HCT116 (cell line): ENCODE measurements at regions not wholly inside any gene's neighbourhood (a gene's known extent, or its start where the extent isn't known, plus 50 kb on each side); places are given as distances from the start of the nearest gene placed in this dataset.

Experiments used
- ATAC-seq: fragments of 200-7000 bp; cut with Tn5 transposase; 2 replicates; pipeline ENCODE4 v1.9.1; 2020; ENCODE audit warnings: mild to moderate bottlenecking, moderate library complexity
- BruUV-seq: library from RNA; stranded (reverse); fragments of 400-500 nt; replicated peaks from 2 replicates; lab custom pipeline; 2021; lab: Mats Ljungman, UMichigan
- CTCF ChIA-PET: fragments of 300-600 bp; sonication (Branson Sonifier 250); formaldehyde crosslinking; loops from one replicate; lab custom pipeline; 2021; ENCODE audit warnings: antibody characterized with exemption; lab: Charles Lee
- POLR2A ChIA-PET: fragments of 300-600, 350-600 bp; sonication (Branson Sonifier 250); formaldehyde crosslinking; loops from one replicate; lab custom pipeline; 2021; ENCODE audit warnings: antibody characterized with exemption; lab: Charles Lee
- RAD21 ChIA-PET, 2 experiments: fragments of 300-600 bp; sonication (Branson Sonifier 250); formaldehyde crosslinking; loops; one replicate each; lab custom pipeline; 2023; ENCODE audit warnings: low total read pairs in 2 of 2; ENCODE audit not compliant: uncharacterized antibody in 2 of 2, unreplicated experiment in 2 of 2, low non-redundant PET in 1 of 2; lab: Charles Lee
- DNase-seq: peaks from one replicate; pipeline ENCODE4 v3.0.0-alpha.2; 2010; ENCODE audit warnings: low read depth, low spot score
- H2AFZ ChIP-seq: fragments of 200-600 bp; shearing (Covaris generic), sonication (generic); 2 replicates; pipeline ENCODE4 v1.6.1; 2017; ENCODE audit warnings: low read depth, mixed run types, mixed read lengths, antibody characterized with exemption, low read length; ENCODE audit not compliant: poor library complexity, severe bottlenecking
- H3K27ac ChIP-seq: 2 replicates; pipeline ENCODE4 v1.5.1; 2012; ENCODE audit warnings: low read depth, low read length
- H3K27me3 ChIP-seq: fragments of 200-600 bp; sonication (generic); 2 replicates; pipeline ENCODE4 v1.6.1; 2016; ENCODE audit warnings: mixed run types, low read length, mixed read lengths; ENCODE audit not compliant: insufficient read depth
- H3K36me3 ChIP-seq, 2 experiments: fragments of 200-500 bp in 1 of 2; fragments of 200-600 bp in 1 of 2; sonication (Bioruptor generic) in 1 of 2; sonication (generic) in 1 of 2; 2 replicates each; pipeline versions ENCODE4 v1.5.1 to v1.6.1; 2014 to 2016; ENCODE audit warnings: low read length in 2 of 2, inconsistent platforms in 1 of 2, mixed read lengths in 1 of 2, mixed run types in 1 of 2; ENCODE audit not compliant: insufficient read depth in 2 of 2, control insufficient read depth in 1 of 2
- H3K4me1 ChIP-seq, 2 experiments: fragments of 200-600 bp in 1 of 2; sonication (generic) in 1 of 2; 2 replicates each; pipeline versions ENCODE4 v1.5.1 to v1.6.1; 2012 to 2017; ENCODE audit warnings: low read length in 2 of 2, inconsistent platforms in 1 of 2, mild to moderate bottlenecking in 1 of 2, mixed read lengths in 1 of 2, mixed run types in 1 of 2, moderate library complexity in 1 of 2; ENCODE audit not compliant: insufficient read depth in 2 of 2, control insufficient read depth in 1 of 2
- H3K4me2 ChIP-seq: fragments of 200-600 bp; sonication (generic); 2 replicates; pipeline ENCODE4 v1.6.1; 2017; ENCODE audit warnings: mixed run types, low read length, mixed read lengths
- H3K4me3 ChIP-seq, 2 experiments: fragments of 200-600 bp in 1 of 2; sonication (generic) in 1 of 2; replicated peaks in 1 of 2; 2 replicates each; pipeline ENCODE4 v1.5.1; 2011 to 2016; ENCODE audit warnings: low read length in 2 of 2, control low read depth in 1 of 2, low read depth in 1 of 2, mild to moderate bottlenecking in 1 of 2, mixed read lengths in 1 of 2, mixed run types in 1 of 2
- H3K79me2 ChIP-seq: fragments of 200-600 bp; sonication (generic); 2 replicates; pipeline ENCODE4 v1.6.1; 2017; ENCODE audit warnings: mild to moderate bottlenecking, mixed run types, low read length, moderate library complexity, mixed read lengths; ENCODE audit not compliant: insufficient read depth
- H3K9ac ChIP-seq: fragments of 200-600 bp; sonication (generic); 2 replicates; pipeline ENCODE4 v1.6.1; 2016; ENCODE audit warnings: low read length, mixed read lengths
- H3K9me2 ChIP-seq: fragments of 200-600 bp; sonication (generic), shearing (Covaris generic); 2 replicates; pipeline ENCODE4 v1.6.1; 2017; ENCODE audit warnings: mixed run types, mild to moderate bottlenecking, moderate library complexity; ENCODE audit not compliant: insufficient read depth
- H3K9me3 ChIP-seq, 2 experiments: fragments of 200-500 bp in 1 of 2; fragments of 200-600 bp in 1 of 2; sonication (Bioruptor generic) in 1 of 2; sonication (generic) in 1 of 2; 2 replicates each; pipeline ENCODE4 v1.6.1; 2014 to 2017; ENCODE audit warnings: low read length in 2 of 2, mixed read lengths in 2 of 2, inconsistent platforms in 1 of 2, low read depth in 1 of 2, mild to moderate bottlenecking in 1 of 2, mixed run types in 1 of 2, moderate library complexity in 1 of 2; ENCODE audit not compliant: control insufficient read depth in 1 of 2, insufficient read depth in 1 of 2
- H4K20me1 ChIP-seq: fragments of 200-600 bp; sonication (generic), shearing (Covaris generic); 2 replicates; pipeline ENCODE4 v1.6.1; 2017; ENCODE audit warnings: mixed run types, mild to moderate bottlenecking, moderate library complexity; ENCODE audit not compliant: insufficient read depth
- CBX3 ChIP-seq: IDR thresholded peaks from 2 replicates; pipeline ENCODE4 v1.6.1; 2012; ENCODE audit warnings: low read depth
- CEBPB ChIP-seq: IDR thresholded peaks from 2 replicates; pipeline ENCODE4 v1.6.1; 2012; ENCODE audit warnings: low read depth
- EGR1 ChIP-seq: IDR thresholded peaks from 2 replicates; pipeline ENCODE4 v1.6.1; 2012; ENCODE audit warnings: low read depth
- ELF1 ChIP-seq: IDR thresholded peaks from 2 replicates; pipeline ENCODE4 v1.6.1; 2012; ENCODE audit warnings: low read depth, borderline replicate concordance
- EZH2phosphoT487 ChIP-seq: fragments of 200-600 bp; IDR thresholded peaks from 2 replicates; pipeline ENCODE4 v1.6.1; 2018; ENCODE audit warnings: antibody characterized with exemption, borderline replicate concordance
- FOSL1 ChIP-seq: IDR thresholded peaks from 2 replicates; pipeline ENCODE4 v1.6.1; 2012; ENCODE audit warnings: low read depth
- JUND ChIP-seq: IDR thresholded peaks from 2 replicates; pipeline ENCODE4 v1.6.1; 2012
- MAX ChIP-seq: IDR thresholded peaks from 2 replicates; pipeline ENCODE4 v1.6.1; 2012
- POLR2A ChIP-seq: IDR thresholded peaks from 2 replicates; pipeline ENCODE4 v1.7.0; 2011; ENCODE audit warnings: borderline replicate concordance; ENCODE audit not compliant: insufficient read depth, insufficient read length; ENCODE audit errors: extremely low read depth
- POLR2AphosphoS5 ChIP-seq: IDR thresholded peaks from 2 replicates; pipeline ENCODE4 v1.6.1; 2011; ENCODE audit warnings: mild to moderate bottlenecking, low read depth, low read length, moderate library complexity
- RAD21 ChIP-seq: IDR thresholded peaks from 2 replicates; pipeline ENCODE4 v1.6.1; 2012; ENCODE audit warnings: low read depth, mild to moderate bottlenecking
- SIN3A ChIP-seq: IDR thresholded peaks from 2 replicates; pipeline ENCODE4 v1.6.1; 2012; ENCODE audit warnings: low read depth
- SRF ChIP-seq: IDR thresholded peaks from 2 replicates; pipeline ENCODE4 v1.6.1; 2012; ENCODE audit warnings: low read depth
- TCF7L2 ChIP-seq: IDR thresholded peaks from 2 replicates; pipeline ENCODE4 v1.7.0; 2011; ENCODE audit warnings: borderline replicate concordance, inconsistent platforms; ENCODE audit not compliant: insufficient read depth, insufficient read length; ENCODE audit errors: extremely low read depth
- ZFX ChIP-seq: fragments of 450-650 bp; IDR thresholded peaks from 2 replicates; pipeline ENCODE4 v1.6.1; 2017
- ZNF274 ChIP-seq: fragments of 200-500 bp; sonication (Bioruptor generic); IDR thresholded peaks from 2 replicates; pipeline ENCODE4 v1.6.1; 2014; ENCODE audit warnings: mild to moderate bottlenecking, low read depth, low read length, inconsistent platforms
- intact Hi-C: fragments of 100-400 bp; cut with micrococcal nuclease; formaldehyde crosslinking; loops from 2 replicates; pipeline ENCODE4 v1.10.0; 2022
- TF ChIP-seq, protein P1 (sequence below), 3 experiments: fragments of 200-600 bp in 1 of 3; sonication (generic) in 1 of 3; IDR thresholded peaks in 2 of 3; conservative IDR thresholded peaks in 1 of 3; 2 replicates each; pipeline ENCODE4 v1.5.1; 2012 to 2017; ENCODE audit warnings: low read depth in 2 of 3, low read length in 2 of 3, antibody characterized with exemption in 1 of 3, borderline replicate concordance in 1 of 3, control low read depth in 1 of 3, mild to moderate bottlenecking in 1 of 3, mixed read lengths in 1 of 3, mixed run types in 1 of 3, moderate library complexity in 1 of 3; ENCODE audit not compliant: insufficient read depth in 1 of 3

GRCh38 chr6:105568751-105569150 is 165.9 kb upstream of the PREP start:
- RAD21 ChIA-PET: no interaction called here
- CTCF ChIA-PET: no interaction called here
- intact Hi-C loops: no loop called here
- H3K4me1 ChIP-seq: no peaks in the 10 kb centered on the region
- no peaks in the 10 kb centered on the region for H4K20me1 ChIP-seq
- H3K9me2 ChIP-seq: no peaks in the 10 kb centered on the region
- H3K4me2 ChIP-seq: no peak overlapping the region
- no peak for DNase-seq
- H3K79me2 ChIP-seq: no peaks in the 10 kb centered on the region
- no peak overlapping the region for H3K4me3 ChIP-seq
- H3K27ac ChIP-seq: no peak overlapping the region
- no peak overlapping the region for H2AFZ ChIP-seq
- TF ChIP-seq EZH2phosphoT487 (no peak), MAX (no peak), RAD21 (no peak), EGR1 (no peak), CBX3 (no peak), TCF7L2 (no peak), ELF1 (no peak)
- TF ChIP-seq, all 23 proteins: peak for 0
- POLR2A ChIA-PET: no interaction called here
- Histone ChIP-seq H3K27me3 (no peaks in the 10 kb centered on the region), H3K36me3 (no peaks in the 10 kb centered on the region), H3K9ac (no peak overlapping the region), H3K9me3 (no peaks in the 10 kb centered on the region)
- ATAC-seq: no peak
- no TSS peak for BruUV-seq

GRCh38 chr6:105568142-105568541 is 165.3 kb upstream of the PREP start:
- Histone ChIP-seq H3K36me3 (no peaks in the 10 kb centered on the region), H3K4me1 (no peaks in the 10 kb centered on the region), H3K9me2 (no peaks in the 10 kb centered on the region), H3K27me3 (no peaks in the 10 kb centered on the region), H3K9ac (no peak overlapping the region), H3K4me2 (no peak overlapping the region), H3K79me2 (no peaks in the 10 kb centered on the region), H2AFZ (no peak overlapping the region), H3K9me3 (no peaks in the 10 kb centered on the region), H3K4me3 (no peak overlapping the region), H3K27ac (no peak overlapping the region), H4K20me1 (no peaks in the 10 kb centered on the region)
- no peak for DNase-seq
- ChIA-PET CTCF (no interaction called here), RAD21 (no interaction called here), POLR2A (no interaction called here)
- BruUV-seq: no TSS peak
- ATAC-seq: no peak
- TF ChIP-seq SRF (no peak), ZNF274 (no peak), CEBPB (no peak), MAX (no peak), JUND (no peak), RAD21 (no peak), TCF7L2 (no peak), POLR2A (no peak), POLR2AphosphoS5 (no peak), EZH2phosphoT487 (no peak), ZFX (no peak), FOSL1 (no peak), ELF1 (no peak), SIN3A (no peak)
- TF ChIP-seq, protein P1, sequence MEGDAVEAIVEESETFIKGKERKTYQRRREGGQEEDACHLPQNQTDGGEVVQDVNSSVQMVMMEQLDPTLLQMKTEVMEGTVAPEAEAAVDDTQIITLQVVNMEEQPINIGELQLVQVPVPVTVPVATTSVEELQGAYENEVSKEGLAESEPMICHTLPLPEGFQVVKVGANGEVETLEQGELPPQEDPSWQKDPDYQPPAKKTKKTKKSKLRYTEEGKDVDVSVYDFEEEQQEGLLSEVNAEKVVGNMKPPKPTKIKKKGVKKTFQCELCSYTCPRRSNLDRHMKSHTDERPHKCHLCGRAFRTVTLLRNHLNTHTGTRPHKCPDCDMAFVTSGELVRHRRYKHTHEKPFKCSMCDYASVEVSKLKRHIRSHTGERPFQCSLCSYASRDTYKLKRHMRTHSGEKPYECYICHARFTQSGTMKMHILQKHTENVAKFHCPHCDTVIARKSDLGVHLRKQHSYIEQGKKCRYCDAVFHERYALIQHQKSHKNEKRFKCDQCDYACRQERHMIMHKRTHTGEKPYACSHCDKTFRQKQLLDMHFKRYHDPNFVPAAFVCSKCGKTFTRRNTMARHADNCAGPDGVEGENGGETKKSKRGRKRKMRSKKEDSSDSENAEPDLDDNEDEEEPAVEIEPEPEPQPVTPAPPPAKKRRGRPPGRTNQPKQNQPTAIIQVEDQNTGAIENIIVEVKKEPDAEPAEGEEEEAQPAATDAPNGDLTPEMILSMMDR (IDR thresholded peaks at IDR 0.05 in 2 of 3, conservative IDR thresholded peaks at IDR 0.05 in 1 of 3; ENCODE audit: borderline replicate concordance in 1 of 3, insufficient read depth in 1 of 3, low read depth in 2 of 3, low read length in 2 of 3): no peak
- intact Hi-C loops: no loop called here
